Retinal pigment epithelial cell (primary cell): ENCODE measurements at regions not wholly inside any gene's neighbourhood (a gene's known extent, or its start where the extent isn't known, plus 50 kb on each side); places are given as distances from the start of the nearest gene placed in this dataset.

Source experiments
- DNase-seq: peaks from one replicate; pipeline ENCODE4 v3.0.0-alpha.2; 2010; ENCODE audit warnings: low read depth
- H3K4me3 ChIP-seq: 2 replicates; pipeline ENCODE4 v1.5.1; 2011; ENCODE audit warnings: mild to moderate bottlenecking, low read length, control low read depth, moderate library complexity
- TF ChIP-seq, protein P1 (sequence below): conservative IDR thresholded peaks from 2 replicates; pipeline ENCODE4 v1.5.1; 2011; ENCODE audit warnings: low read depth, low read length, control low read depth, inconsistent platforms

DNA sequence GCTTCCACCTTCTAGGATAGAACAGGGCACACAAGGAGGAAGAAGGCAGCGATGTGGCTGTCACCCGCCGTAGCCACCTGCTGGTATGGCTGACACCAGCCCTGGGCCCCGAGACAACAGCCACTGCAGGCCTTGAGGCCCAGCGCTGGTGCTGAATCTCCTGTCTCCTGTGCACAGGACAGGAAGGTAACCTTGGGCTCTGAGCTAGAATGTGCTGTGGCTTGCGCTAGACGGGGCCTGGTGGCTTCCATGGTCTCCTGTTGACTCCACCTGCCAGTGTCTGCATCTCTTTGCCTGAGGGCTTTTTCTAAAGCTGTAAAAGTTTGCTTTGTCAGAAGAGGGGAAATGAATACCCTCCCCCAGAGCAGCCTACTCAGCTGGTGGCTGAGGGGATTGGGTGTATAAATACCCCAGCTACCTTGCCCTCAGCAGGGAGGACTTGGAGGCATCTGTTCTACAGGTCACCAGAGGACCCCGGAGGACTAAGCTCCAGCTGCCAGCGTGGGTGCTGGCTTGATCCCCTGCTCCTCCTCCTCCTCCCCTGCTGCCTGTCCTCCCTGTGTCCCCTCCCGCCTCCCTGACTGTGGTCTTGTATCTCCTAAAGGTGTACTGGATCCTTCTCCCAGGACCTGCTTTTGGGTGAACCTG lies 76.1 kb upstream of the SDK2 start:
- DNase-seq, result no peak
- TF ChIP-seq, protein P1, sequence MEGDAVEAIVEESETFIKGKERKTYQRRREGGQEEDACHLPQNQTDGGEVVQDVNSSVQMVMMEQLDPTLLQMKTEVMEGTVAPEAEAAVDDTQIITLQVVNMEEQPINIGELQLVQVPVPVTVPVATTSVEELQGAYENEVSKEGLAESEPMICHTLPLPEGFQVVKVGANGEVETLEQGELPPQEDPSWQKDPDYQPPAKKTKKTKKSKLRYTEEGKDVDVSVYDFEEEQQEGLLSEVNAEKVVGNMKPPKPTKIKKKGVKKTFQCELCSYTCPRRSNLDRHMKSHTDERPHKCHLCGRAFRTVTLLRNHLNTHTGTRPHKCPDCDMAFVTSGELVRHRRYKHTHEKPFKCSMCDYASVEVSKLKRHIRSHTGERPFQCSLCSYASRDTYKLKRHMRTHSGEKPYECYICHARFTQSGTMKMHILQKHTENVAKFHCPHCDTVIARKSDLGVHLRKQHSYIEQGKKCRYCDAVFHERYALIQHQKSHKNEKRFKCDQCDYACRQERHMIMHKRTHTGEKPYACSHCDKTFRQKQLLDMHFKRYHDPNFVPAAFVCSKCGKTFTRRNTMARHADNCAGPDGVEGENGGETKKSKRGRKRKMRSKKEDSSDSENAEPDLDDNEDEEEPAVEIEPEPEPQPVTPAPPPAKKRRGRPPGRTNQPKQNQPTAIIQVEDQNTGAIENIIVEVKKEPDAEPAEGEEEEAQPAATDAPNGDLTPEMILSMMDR, result no peak

DNA sequence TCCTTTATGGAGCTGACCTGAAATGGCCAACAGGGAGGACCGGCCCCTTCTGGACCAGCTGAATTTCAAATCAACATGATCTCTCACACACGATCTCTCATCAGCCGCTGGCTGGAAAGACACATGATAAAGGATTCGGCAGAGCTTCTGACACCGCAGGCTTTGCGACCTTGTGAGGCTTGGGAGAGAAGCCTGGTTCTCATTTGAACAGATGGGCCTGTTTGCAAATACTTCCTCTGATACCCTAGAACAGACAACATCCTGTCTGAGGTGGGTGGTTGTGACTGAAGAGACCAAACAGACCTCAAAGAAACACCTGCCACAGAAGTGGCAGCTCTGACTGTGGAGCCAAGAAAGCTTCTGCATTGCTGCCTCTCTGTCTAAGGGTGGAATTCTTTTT lies 77.9 kb upstream of the SDK2 start:
- no peak for DNase-seq
- TF ChIP-seq, protein P1, result no peak
- H3K4me3 ChIP-seq, result no peak overlapping the region

More for the DNA sequence above, 76.1 kb upstream of the SDK2 start:
- H3K4me3 ChIP-seq, result no peak overlapping the region

DNA sequence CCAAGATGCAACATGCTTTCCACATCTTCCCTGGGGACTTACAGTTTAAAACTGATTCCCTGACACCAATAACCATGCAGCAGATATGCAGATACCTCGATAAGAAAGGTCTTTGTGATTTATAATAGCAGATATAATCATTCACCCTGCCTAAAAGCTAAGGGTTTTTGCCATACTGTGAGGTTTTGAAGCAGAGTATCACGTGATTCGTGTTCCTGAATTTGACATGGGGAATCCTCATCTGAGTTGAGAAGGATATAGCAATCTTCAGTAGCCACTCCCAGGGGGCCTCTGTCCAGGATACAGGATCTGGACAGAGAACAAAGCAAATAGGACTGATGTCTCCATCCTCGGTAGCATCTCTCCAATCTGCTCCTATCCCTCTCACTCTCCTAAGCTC lies 79.1 kb upstream of the SDK2 start:
- no peak for DNase-seq
- no peak overlapping the region for H3K4me3 ChIP-seq
- TF ChIP-seq, protein P1, result no peak

DNA sequence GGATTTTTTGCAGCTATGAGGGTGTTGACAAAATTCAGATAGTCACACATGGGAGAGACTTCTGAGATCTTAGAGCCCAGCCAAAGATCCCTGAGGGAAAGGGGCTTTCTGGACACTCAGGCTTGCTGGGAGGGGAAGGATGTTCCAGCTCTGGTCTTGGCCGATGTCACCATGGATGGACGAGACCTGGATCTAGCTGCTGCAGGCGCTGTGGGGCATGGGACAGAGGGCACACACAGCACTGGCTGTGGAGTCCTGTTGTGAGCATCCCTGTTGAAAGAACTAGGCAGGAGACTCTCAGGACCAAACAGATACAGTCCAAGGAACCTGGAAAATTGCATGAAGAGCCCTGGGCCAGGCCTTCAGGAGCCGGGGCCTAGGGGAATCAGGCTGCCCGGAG lies 80.1 kb upstream of the SDK2 start:
- DNase-seq, result no peak
- TF ChIP-seq, protein P1, result no peak
- no peak overlapping the region for H3K4me3 ChIP-seq

DNA sequence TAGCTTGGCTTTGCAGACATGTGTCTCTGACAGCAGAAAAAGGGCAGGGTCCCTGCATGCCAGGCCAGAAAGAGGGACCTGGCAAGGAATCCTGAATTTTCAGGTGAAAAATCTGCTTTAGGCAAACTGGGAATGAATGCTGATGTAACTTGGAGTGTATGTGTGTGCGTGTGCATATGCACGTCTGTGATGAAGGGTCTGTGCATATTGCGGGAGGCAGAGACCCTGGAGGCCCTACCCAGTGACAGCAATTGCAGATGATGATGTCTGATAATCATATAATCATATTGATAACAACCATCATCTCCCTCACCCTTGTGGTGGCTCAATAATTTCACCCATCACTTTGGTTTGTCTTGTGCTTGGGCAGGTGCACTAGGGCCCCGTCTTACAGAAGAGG lies 80.7 kb upstream of the SDK2 start:
- DNase-seq, result no peak
- H3K4me3 ChIP-seq, result no peak overlapping the region
- TF ChIP-seq, protein P1, result no peak

DNA sequence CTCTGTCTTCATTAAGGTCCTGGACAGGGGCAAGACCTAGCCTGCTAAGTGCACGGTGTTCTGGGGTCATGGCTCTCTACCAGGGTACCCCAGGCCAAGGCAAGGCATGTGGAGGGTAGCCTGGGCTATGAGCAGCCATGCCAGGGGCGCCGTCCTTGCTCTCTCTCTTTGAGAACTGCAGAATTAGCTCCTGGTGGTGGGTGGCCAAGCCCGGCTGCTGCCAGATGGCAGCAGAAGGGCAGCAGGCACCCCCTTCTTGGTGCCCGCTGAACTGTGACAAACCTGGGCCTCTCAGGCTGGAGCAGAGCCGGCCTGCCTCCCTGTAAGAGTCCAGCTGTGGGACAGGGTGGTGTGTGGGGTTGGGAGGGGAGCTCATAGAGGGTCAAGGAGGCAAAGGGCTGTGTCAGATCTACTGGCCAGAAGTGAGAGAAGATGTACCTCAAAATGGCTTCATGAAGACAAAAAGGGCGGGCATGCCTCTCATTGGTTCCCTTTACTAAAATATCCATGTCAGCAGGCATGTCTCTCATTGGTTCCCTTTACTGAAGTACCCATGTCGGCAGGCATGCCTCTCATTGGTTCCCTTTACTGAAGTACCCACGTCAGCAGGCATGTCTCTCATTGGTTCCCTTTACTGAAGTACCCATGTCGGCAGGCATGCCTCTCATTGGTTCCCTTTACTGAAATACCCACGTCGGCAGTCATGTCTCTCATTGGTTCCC lies 81.7 kb upstream of the SDK2 start:
- no peak for DNase-seq
- TF ChIP-seq, protein P1, result no peak
- H3K4me3 ChIP-seq, result no peak overlapping the region

DNA sequence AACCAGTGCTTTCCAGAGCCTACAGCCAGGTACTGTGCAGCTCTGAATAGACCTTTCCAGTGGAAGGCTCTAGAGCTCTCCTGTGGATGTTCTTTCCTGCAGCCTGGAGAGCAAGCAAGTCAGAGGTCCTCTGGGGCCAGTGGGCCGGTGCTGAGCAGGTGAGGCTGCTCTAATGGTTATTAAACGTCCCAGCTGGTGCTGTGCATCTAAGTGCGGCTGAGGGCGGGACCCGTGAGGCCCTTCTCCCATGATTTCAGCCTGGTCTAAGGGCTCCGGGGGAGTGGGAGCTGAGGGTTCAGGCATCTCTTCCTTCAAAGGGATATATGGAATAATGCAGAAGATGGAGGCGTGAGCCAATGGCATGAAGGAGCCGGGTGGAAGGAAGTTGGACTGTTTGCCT lies 83.7 kb upstream of the SDK2 start:
- no peak overlapping the region for H3K4me3 ChIP-seq
- TF ChIP-seq, protein P1, result no peak
- no peak for DNase-seq
